ENCODE measurements at regions not wholly inside any gene's neighbourhood (a gene's known extent, or its start where the extent isn't known, plus 50 kb on each side); places are given as distances from the start of the nearest gene placed in this dataset.

- TF ChIP-seq, protein P1, sequence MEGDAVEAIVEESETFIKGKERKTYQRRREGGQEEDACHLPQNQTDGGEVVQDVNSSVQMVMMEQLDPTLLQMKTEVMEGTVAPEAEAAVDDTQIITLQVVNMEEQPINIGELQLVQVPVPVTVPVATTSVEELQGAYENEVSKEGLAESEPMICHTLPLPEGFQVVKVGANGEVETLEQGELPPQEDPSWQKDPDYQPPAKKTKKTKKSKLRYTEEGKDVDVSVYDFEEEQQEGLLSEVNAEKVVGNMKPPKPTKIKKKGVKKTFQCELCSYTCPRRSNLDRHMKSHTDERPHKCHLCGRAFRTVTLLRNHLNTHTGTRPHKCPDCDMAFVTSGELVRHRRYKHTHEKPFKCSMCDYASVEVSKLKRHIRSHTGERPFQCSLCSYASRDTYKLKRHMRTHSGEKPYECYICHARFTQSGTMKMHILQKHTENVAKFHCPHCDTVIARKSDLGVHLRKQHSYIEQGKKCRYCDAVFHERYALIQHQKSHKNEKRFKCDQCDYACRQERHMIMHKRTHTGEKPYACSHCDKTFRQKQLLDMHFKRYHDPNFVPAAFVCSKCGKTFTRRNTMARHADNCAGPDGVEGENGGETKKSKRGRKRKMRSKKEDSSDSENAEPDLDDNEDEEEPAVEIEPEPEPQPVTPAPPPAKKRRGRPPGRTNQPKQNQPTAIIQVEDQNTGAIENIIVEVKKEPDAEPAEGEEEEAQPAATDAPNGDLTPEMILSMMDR (IDR thresholded peaks at IDR 0.05; ENCODE audit: low read depth, low read length, missing input control) = no peak
- no peak for TF ChIP-seq ATF3 (IDR thresholded peaks at IDR 0.05)
- TF ChIP-seq JUND (IDR thresholded peaks at IDR 0.05) = no peak
- no peak for TF ChIP-seq RAD21 (IDR thresholded peaks at IDR 0.05)
- no peak for TF ChIP-seq SP1 (IDR thresholded peaks at IDR 0.05)
- TF ChIP-seq TAF1 (conservative IDR thresholded peaks at IDR 0.05) = no peak
- TF ChIP-seq YY1 (IDR thresholded peaks at IDR 0.05) = no peak
- no peak for TF ChIP-seq REST (IDR thresholded peaks at IDR 0.05)
These were observed 220.1 kb downstream of the MEF2C start for GRCh38 chr5:88662846-88663245.
